AG09319 (cell line): ENCODE measurements at regions not wholly inside any gene's neighbourhood (a gene's known extent, or its start where the extent isn't known, plus 50 kb on each side); places are given as distances from the start of the nearest gene placed in this dataset.

Source experiments
- DNase-seq: peaks from one replicate; pipeline ENCODE4 v3.0.0-alpha.2; 2010; ENCODE audit warnings: low read depth; ENCODE audit errors: extremely low read depth
- CTCF ChIP-seq: IDR thresholded peaks from 2 replicates; pipeline ENCODE4 v1.5.1; 2011; ENCODE audit warnings: low read depth, mild to moderate bottlenecking, inconsistent platforms, low read length, moderate library complexity

DNA sequence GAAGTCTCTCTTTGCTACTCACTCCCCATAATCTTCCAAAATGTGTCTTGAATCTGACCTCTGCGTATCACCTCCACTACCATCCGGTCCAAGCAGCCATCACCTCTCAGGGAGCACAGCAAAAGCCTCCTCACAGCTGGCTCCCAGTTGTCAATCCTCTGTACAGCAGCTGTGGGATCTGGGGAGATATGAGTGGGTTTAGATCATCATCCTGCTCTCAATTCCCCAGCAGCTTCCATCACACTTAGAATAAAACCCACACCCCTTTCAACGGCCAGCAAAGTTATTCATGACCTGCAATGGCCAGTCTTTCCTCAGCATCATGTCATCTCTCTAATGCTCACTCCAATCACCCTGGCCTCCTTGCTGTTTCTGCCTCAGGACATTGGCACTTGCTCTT is 261.6 kb downstream of the PAX3 start:
- no peak for TF ChIP-seq CTCF
- no peak for DNase-seq

DNA sequence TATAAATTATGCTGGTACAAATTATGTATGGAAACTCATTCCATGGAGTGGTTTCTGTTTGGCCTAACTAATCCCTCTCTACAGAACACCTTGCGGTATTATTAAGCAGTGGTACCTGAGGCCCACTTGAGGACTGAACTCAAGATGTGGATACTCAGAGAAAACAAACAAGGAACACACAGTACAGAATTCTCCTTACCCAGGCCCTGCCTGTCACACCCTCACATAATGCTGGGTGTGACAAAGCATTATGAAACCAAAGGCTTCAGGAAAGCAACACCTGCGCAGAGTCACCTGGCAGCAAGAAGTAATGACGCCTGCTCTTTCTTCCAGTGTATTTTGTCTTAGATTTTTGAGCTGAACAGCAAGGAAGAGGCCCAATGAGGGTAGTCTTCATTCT is 264.7 kb downstream of the PAX3 start:
- no peak for TF ChIP-seq CTCF
- DNase-seq = no peak

DNA sequence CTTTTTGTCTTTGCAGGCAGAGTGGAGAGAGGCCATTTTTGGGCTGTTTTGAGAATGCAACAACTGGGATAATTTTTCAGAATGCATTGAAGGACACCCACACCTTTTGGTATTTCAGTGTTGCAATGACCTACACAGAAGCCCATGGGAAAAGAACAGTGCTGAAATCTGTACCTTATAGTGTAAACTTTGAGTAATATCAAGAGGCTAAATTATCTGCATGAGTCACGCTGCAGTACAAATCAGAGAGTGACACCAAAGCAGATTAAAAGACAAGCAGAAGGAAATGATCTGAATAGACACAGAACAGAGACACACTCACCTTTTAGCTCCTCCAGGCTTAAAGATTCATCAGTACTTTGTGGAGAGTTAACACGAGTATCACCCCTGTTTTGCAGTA is 265.3 kb downstream of the PAX3 start:
- DNase-seq = no peak
- TF ChIP-seq CTCF = no peak

DNA sequence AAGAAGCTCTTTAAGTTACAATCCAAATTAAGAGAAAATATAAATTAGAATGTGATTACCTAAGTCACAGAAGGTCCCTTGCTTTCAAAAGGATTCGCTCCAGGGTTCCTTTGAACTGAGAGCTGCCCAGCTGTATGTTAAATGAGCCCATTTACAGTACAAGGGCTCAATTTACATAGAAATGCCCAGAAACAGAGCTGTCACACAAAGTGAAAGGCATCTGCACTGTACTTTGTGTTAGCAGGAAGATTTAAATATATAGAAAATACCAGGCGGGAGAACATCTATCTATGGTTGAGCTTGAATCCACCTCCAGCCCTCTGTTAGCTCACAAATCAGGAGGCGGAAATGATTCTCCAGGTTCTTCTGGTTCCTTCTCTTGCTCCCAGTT is 272.9 kb downstream of the PAX3 start:
- no peak for DNase-seq
- no peak for TF ChIP-seq CTCF

GRCh38 chr2:222024932-222025880 is 273.6 kb downstream of the PAX3 start:
- DNase-seq = no peak
- TF ChIP-seq CTCF = peak; percentile 62

GRCh38 chr2:222017252-222017850 is 281.4 kb downstream of the PAX3 start:
- no peak for TF ChIP-seq CTCF

DNA sequence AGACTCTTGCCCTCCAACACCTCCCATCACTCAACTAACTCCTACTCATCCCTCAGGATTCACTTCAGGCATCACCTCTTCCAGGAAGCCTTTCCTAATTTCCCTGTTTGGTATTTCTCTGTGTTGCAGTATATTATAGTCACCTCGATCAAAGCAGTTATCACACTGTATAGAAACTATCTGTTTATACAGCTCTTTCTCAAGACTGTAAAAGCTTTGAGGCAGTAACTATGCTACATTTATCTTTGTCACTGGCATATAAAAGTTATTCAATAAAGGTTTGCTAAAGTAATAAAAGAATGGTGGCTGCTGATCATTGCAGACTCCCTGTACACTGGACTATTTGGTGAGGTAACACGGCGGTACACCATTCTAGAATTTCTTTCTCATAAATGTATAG is 284.9 kb downstream of the PAX3 start:
- TF ChIP-seq CTCF = no peak
- DNase-seq = no peak

More at GRCh38 chr2:222017252-222017850, 281.4 kb downstream of the PAX3 start:
- DNase-seq = no peak
